ENCODE measurements at regions not wholly inside any gene's neighbourhood (a gene's known extent, or its start where the extent isn't known, plus 50 kb on each side); places are given as distances from the start of the nearest gene placed in this dataset.

GRCh38 chr11:104221455-104221854, 57.5 kb upstream of the PDGFD start:
- TF ChIP-seq EGR1 (IDR thresholded peaks at IDR 0.05) (no peak), TAF1 (IDR thresholded peaks at IDR 0.05; ENCODE audit: low read depth) (no peak), TEAD4 (IDR thresholded peaks at IDR 0.05) (no peak), REST (IDR thresholded peaks at IDR 0.05; ENCODE audit: low read depth) (no peak), CEBPB (IDR thresholded peaks at IDR 0.05) (no peak), NFIC (IDR thresholded peaks at IDR 0.05) (no peak), FOXM1 (IDR thresholded peaks at IDR 0.05; ENCODE audit: borderline replicate concordance, low read depth) (no peak), YY1 (IDR thresholded peaks at IDR 0.05; ENCODE audit: low read depth) (no peak), EP300 (IDR thresholded peaks at IDR 0.05; ENCODE audit: borderline replicate concordance) (no peak), CREB1 (IDR thresholded peaks at IDR 0.05; ENCODE audit: low read depth) (no peak), RAD21 (IDR thresholded peaks at IDR 0.05; ENCODE audit: low read depth) (no peak), ZBTB7A (IDR thresholded peaks at IDR 0.05; ENCODE audit: low read depth) (no peak), MAX (IDR thresholded peaks at IDR 0.05) (no peak), USF1 (IDR thresholded peaks at IDR 0.05) (no peak)

GRCh38 chr11:104219096-104219495, 55.1 kb upstream of the PDGFD start:
- TF ChIP-seq CEBPB (IDR thresholded peaks at IDR 0.05): no peak
- no peak for TF ChIP-seq ZBTB7A (IDR thresholded peaks at IDR 0.05; ENCODE audit: low read depth)
- TF ChIP-seq REST (IDR thresholded peaks at IDR 0.05; ENCODE audit: low read depth): no peak
- no peak for TF ChIP-seq CREB1 (IDR thresholded peaks at IDR 0.05; ENCODE audit: low read depth)
- no peak for TF ChIP-seq FOXM1 (IDR thresholded peaks at IDR 0.05; ENCODE audit: borderline replicate concordance, low read depth)
- TF ChIP-seq YY1 (IDR thresholded peaks at IDR 0.05; ENCODE audit: low read depth): no peak
- no peak for TF ChIP-seq USF1 (IDR thresholded peaks at IDR 0.05)
- no peak for TF ChIP-seq EGR1 (IDR thresholded peaks at IDR 0.05)
- no peak for TF ChIP-seq TAF1 (IDR thresholded peaks at IDR 0.05; ENCODE audit: low read depth)
- no peak for TF ChIP-seq TCF12 (IDR thresholded peaks at IDR 0.05; ENCODE audit: low read depth)
- TF ChIP-seq NFIC (IDR thresholded peaks at IDR 0.05): no peak
- TF ChIP-seq EP300 (IDR thresholded peaks at IDR 0.05; ENCODE audit: borderline replicate concordance): no peak
- TF ChIP-seq MAX (IDR thresholded peaks at IDR 0.05): no peak
- TF ChIP-seq RAD21 (IDR thresholded peaks at IDR 0.05; ENCODE audit: low read depth): no peak
- no peak for TF ChIP-seq TEAD4 (IDR thresholded peaks at IDR 0.05)

- TF ChIP-seq FOXM1 (IDR thresholded peaks at IDR 0.05; ENCODE audit: borderline replicate concordance, low read depth) (no peak), RAD21 (IDR thresholded peaks at IDR 0.05; ENCODE audit: low read depth) (no peak), TAF1 (IDR thresholded peaks at IDR 0.05; ENCODE audit: low read depth) (no peak), ZBTB7A (IDR thresholded peaks at IDR 0.05; ENCODE audit: low read depth) (no peak), YY1 (IDR thresholded peaks at IDR 0.05; ENCODE audit: low read depth) (no peak)
Observed at GRCh38 chr11:104214517-104214916, 50.6 kb upstream of the PDGFD start.
